Hepatocyte (in vitro differentiated cells): ENCODE measurements at regions not wholly inside any gene's neighbourhood (a gene's known extent, or its start where the extent isn't known, plus 50 kb on each side); places are given as distances from the start of the nearest gene placed in this dataset.
"Not testable (repeated sequence)": the region's sequence is repeated elsewhere in the genome, so short reads cannot be mapped to it uniquely, and the experiment has no call there.

Experiments used
- DNase-seq: peaks from one replicate; pipeline ENCODE4 v3.0.0-alpha.2; 2016; ENCODE audit warnings: low spot score
- H2AFZ ChIP-seq: fragments of 200-600 bp; sonication (generic); 2 replicates; pipeline ENCODE4 v1.6.0; 2016; ENCODE audit warnings: antibody characterized with exemption, mild to moderate bottlenecking
- H3K27ac ChIP-seq: fragments of 200-600 bp; sonication (generic); 2 replicates; pipeline ENCODE4 v1.5.1; 2016; ENCODE audit warnings: mild to moderate bottlenecking
- H3K27me3 ChIP-seq: fragments of 200-600 bp; sonication (generic); 2 replicates; pipeline ENCODE4 v1.6.1; 2016
- H3K36me3 ChIP-seq: fragments of 200-600 bp; sonication (generic); replicated peaks from 2 replicates; pipeline ENCODE4 v1.5.1; 2016; ENCODE audit warnings: low read depth; ENCODE audit not compliant: insufficient read depth
- H3K4me1 ChIP-seq: fragments of 200-600 bp; sonication (generic); 2 replicates; pipeline ENCODE4 v1.5.1; 2016; ENCODE audit warnings: mild to moderate bottlenecking, moderate library complexity; ENCODE audit not compliant: insufficient read depth
- H3K4me2 ChIP-seq: fragments of 200-600 bp; sonication (generic); 2 replicates; pipeline ENCODE4 v1.6.0; 2016
- H3K4me3 ChIP-seq: fragments of 200-600 bp; sonication (generic); 2 replicates; pipeline ENCODE4 v1.5.1; 2016; ENCODE audit warnings: mild to moderate bottlenecking
- H3K79me2 ChIP-seq: fragments of 200-600 bp; sonication (generic); 2 replicates; pipeline ENCODE4 v1.6.0; 2017; ENCODE audit warnings: mild to moderate bottlenecking
- H3K9me2 ChIP-seq: fragments of 200-600 bp; sonication (generic); replicated peaks from 2 replicates; pipeline ENCODE4 v1.6.0; 2017; ENCODE audit warnings: mild to moderate bottlenecking; ENCODE audit not compliant: insufficient read depth
- H3K9me3 ChIP-seq: fragments of 200-600 bp; sonication (generic); 2 replicates; pipeline ENCODE4 v1.5.1; 2016; ENCODE audit warnings: low read depth, mild to moderate bottlenecking
- H4K20me1 ChIP-seq: fragments of 200-600 bp; sonication (generic); 2 replicates; pipeline ENCODE4 v1.6.0; 2016; ENCODE audit warnings: mild to moderate bottlenecking; ENCODE audit not compliant: insufficient read depth, poor library complexity, severe bottlenecking
- CTCF ChIP-seq: fragments of 200-600 bp; sonication (generic); IDR thresholded peaks from 2 replicates; pipeline ENCODE4 v1.5.1; 2016; ENCODE audit warnings: antibody characterized with exemption, mild to moderate bottlenecking; ENCODE audit not compliant: poor library complexity
- EZH2 ChIP-seq: fragments of 200-600 bp; sonication (generic); IDR thresholded peaks from 2 replicates; pipeline ENCODE4 v1.6.1; 2016; ENCODE audit warnings: antibody characterized with exemption, mild to moderate bottlenecking, borderline replicate concordance
- EZH2phosphoT487 ChIP-seq: fragments of 200-600 bp; sonication (generic); IDR thresholded peaks from one replicate; pipeline ENCODE4 v1.6.1; 2018; ENCODE audit warnings: antibody characterized with exemption, mild to moderate bottlenecking, low read depth, moderate library complexity; ENCODE audit not compliant: unreplicated experiment, severe bottlenecking
- WGBS: methylation state at CpG from one replicate; pipeline ENCODE4 v1.1.6; 2016; ENCODE audit warnings: low lambda C conversion rate; ENCODE audit errors: missing lambda C conversion rate; 5-methylcytosine and 5-hydroxymethylcytosine counted together

DNA sequence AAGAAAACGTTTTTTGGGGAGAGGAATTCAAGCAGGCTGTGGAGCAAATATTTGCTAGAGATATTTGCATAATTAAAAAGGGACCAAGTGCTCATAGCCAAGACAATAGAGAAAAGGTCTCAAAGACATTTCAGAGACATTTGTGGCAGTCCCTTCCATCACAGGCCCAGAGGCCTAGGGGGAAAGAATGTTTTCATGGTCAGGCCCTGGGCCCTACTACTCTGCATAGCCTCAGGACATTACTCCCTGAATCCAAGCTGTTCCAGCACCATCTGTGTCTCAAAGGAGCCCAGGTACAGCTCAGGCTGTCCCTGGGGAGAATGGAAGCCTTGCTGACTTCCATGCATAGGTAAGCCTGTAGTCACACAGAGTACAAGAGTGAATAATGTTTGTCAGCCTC is 113.0 kb upstream of the KIF2A start:
- no peak for DNase-seq
- Histone ChIP-seq H3K79me2 (no peaks in the 10 kb centered on the region), H3K4me3 (no peak overlapping the region), H3K27me3 (no peaks in the 10 kb centered on the region), H3K9me3 (no peaks in the 10 kb centered on the region), H3K9me2 (no peaks in the 10 kb centered on the region), H3K36me3 (no peaks in the 10 kb centered on the region), H4K20me1 (no peaks in the 10 kb centered on the region), H3K4me1 (no peaks in the 10 kb centered on the region), H3K4me2 (no peak overlapping the region), H2AFZ (no peak overlapping the region), H3K27ac (no peak overlapping the region)
- TF ChIP-seq EZH2: no peak
- no peak for TF ChIP-seq EZH2phosphoT487
- TF ChIP-seq CTCF: no peak
- WGBS: 64% methylated on average over 1 of the region's 1 CpG

DNA sequence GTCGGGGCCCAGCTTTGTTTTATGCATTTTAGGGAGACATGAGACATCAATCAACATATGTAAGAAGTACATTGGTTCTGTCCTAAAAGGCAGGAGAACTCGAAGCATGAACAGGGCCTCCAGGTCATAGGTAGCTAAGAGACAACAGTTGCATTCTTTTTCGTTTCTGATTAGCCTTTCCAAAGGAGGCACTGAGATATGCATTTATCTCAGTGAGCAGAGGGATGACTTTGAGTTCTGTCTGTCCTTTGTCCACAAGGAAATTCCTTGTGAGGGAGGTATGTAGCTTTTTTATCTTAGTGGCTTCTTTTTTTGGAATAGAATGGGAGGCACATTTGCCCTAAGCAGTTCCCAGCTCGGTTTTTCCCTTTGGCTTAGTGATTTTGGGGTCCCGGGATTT is 109.5 kb upstream of the KIF2A start:
- H3K27me3 ChIP-seq: peaks cover 12% of the 10 kb centered on the region
- H3K9me2 ChIP-seq, H4K20me1 ChIP-seq, DNase-seq, H2AFZ ChIP-seq, H3K36me3 ChIP-seq, H3K27ac ChIP-seq, H3K4me3 ChIP-seq, H3K4me1 ChIP-seq, H3K4me2 ChIP-seq, H3K9me3 ChIP-seq, H3K79me2 ChIP-seq: not testable (repeated sequence)
- 78% methylated on average over 5 of the region's 5 CpGs for WGBS

- TF ChIP-seq EZH2phosphoT487 (no peak), CTCF (no peak), EZH2 (no peak)
- Histone ChIP-seq H3K27me3 (peaks cover 12% of the 10 kb centered on the region), H3K36me3 (no peaks in the 10 kb centered on the region), H4K20me1 (no peaks in the 10 kb centered on the region), H3K9me2 (no peaks in the 10 kb centered on the region), H3K4me1 (no peaks in the 10 kb centered on the region), H3K4me2 (no peak overlapping the region), H3K79me2 (no peaks in the 10 kb centered on the region), H3K9me3 (no peaks in the 10 kb centered on the region), H2AFZ (no peak overlapping the region), H3K4me3 (no peak overlapping the region), H3K27ac (no peak overlapping the region)
- WGBS: 92% methylated on average over 2 of the region's 2 CpGs
- no peak for DNase-seq
Observed at GRCh38 chr5:62197697-62198096, 108.3 kb upstream of the KIF2A start.

GRCh38 chr5:62198421-62198820 is 107.6 kb upstream of the KIF2A start:
- H3K79me2 ChIP-seq: no peaks in the 10 kb centered on the region
- TF ChIP-seq CTCF (no peak), EZH2phosphoT487 (no peak), EZH2 (no peak)
- no peak overlapping the region for H3K4me3 ChIP-seq
- no peak for DNase-seq
- WGBS: 88% methylated on average over 2 of the region's 2 CpGs
- peaks cover 12% of the 10 kb centered on the region for H3K27me3 ChIP-seq
- H3K36me3 ChIP-seq: no peaks in the 10 kb centered on the region
- H3K4me2 ChIP-seq: no peak overlapping the region
- H3K9me3 ChIP-seq: no peaks in the 10 kb centered on the region
- H3K27ac ChIP-seq: no peak overlapping the region
- no peak overlapping the region for H2AFZ ChIP-seq
- no peaks in the 10 kb centered on the region for H3K4me1 ChIP-seq
- no peaks in the 10 kb centered on the region for H3K9me2 ChIP-seq
- H4K20me1 ChIP-seq: no peaks in the 10 kb centered on the region
